T follicular helper cell (primary cell): ENCODE measurements at regions not wholly inside any gene's neighbourhood (a gene's known extent, or its start where the extent isn't known, plus 50 kb on each side); places are given as distances from the start of the nearest gene placed in this dataset.

Experiments used
- DNase-seq: peaks from one replicate; pipeline ENCODE4 v3.0.0-alpha.2; 2020; ENCODE audit warnings: low read depth

DNA sequence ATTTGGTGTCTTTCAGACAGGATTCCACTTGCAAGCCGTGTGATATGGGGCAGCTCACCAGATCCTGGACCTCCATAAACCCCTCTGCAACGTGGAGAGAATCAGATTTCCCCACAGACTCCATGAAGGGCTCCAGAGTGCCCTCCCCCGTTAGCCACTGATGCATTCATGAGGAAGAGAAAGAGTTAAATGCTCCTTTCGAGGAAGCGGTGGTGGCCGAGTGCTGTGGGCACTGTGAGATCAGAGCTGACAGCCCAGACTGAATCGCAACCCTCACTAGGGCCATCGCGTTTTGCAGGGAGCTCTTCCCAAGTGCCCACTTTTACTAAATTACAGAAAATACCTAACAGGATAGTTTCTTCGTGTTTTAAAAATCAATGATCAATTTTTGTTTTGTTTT is 226.3 kb upstream of the ZNF32 start:
- no peak for DNase-seq

DNA sequence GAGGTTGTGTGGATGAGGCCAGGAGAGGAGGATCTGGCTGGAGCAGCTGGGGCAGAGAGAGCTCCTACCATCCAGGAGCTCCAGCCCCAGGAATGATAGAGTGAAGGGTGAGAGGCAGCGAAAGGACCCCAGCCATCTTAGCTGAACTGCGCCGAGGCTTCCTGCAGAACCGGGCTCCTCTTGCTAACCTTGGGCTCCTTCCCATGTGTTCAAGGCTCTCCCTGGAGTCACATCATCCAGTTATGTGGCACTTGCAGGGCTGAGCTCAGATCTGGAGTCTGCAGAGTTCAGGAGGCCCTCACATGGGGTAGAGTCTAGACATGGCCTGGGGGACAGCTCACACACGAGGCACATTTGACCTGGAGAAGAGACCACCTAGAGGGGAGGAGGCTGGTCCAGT is 225.0 kb upstream of the ZNF32 start:
- no peak for DNase-seq

DNA sequence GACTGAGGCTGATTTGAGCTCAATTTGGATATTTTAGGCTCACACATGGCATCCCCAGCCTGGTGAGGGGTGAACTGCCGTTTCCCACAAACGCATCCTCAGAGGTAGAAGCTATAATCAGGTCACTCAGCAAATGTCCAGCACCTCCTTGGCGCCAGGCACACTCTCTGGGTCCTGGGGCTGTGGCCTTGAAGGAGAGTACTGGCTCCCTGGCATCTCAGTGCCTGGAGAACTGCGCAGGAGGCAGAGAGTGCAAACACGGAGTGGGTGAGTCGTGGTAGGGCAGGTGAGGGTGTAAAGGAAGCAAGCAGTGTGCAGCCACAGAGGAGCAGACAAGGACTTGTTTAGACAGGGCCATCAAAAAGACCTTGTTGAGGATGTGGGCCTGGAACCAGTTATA is 224.0 kb upstream of the ZNF32 start:
- no peak for DNase-seq

DNA sequence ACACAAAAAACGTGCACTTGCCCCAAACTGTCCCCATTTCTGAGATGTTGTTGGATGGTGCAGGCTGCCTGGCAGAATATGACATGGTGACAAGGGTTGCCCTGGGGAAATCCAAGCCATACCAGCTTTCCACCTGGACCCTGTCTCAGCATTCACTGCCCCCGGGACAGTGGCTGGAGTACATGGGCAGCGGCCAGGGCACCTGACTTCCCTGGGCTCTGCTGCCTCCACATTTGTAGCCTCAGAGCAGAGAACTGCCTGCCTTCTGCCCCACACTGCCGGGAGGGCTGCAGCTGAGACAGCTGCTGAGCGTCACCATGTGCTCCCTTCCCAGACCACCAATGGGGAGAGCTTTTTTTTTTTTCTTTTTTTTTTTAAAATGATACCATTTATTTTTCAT is 222.9 kb upstream of the ZNF32 start:
- DNase-seq: no peak

DNA sequence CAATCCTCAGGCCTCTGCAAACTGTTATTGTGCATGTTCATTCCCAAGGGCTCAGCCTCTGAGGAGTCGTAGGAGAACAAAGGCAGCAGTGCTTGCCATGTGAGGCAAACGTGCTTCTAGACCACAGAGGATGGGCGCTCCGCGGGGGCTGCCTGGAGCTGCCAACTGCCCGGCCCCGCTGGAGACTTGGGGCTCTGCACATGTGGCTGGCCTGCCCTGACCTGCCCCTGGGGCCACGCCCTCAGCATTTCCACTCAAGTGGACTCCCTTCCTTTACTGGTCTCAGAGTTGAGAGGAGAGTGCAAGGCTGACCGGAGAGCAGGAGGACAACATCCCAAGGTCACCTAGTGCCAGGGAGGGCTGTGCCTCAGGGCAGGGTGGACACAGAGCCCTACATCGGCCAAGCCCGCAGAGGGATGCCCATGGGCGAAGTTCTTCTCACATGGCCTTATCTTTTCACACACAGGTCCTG is 222.3 kb upstream of the ZNF32 start:
- no peak for DNase-seq

DNA sequence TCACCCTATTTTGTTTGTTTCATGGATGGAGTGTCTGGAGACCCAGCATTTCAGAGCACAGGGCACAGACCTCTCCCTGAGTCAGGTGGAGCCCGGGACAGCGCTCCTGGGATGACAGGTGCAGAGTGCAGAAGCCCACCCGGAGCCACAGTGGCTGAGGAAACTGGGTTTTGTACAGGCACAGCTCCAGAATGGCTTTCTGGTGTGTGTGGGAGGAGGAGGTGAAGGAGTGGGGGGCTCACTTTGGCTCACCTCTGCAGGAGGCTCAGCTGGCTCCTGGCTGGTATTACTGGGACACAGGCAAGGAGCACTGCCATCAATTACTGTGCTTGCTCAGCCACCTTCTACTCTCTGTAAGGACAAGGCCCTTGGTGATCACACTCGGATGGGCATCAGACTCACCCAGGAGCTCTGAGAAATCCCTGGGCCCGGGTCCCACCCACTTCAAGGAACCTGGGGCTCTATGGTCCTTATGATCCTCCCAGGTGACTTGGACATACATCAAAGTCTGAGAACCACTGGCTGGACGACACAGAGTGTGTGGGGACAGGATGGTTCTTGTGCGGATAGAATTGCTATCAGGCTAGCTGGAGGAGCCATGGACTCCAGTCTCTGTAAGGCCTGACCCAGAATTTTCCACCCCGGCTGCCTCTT is 221.1 kb upstream of the ZNF32 start:
- no peak for DNase-seq

DNA sequence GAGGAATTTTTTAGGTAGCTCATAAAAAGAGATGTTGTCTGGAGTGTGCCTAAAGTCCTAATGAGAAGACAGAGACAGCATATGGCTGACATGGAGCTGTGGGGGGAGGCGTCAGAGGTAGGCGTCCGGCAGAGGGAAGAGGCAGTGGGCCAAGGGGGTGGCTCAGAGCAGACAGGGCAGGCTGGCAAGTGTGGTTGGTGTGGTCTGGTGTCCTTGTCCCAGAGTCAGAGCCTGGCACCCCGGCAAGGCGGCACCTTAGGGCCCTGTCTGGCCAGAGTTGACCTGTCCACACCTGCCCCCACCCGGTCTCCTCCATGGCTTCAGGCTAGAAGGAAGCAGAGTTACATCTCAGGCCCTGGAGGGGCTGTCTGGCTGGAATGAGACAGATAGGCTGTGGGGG is 220.3 kb upstream of the ZNF32 start:
- no peak for DNase-seq

DNA sequence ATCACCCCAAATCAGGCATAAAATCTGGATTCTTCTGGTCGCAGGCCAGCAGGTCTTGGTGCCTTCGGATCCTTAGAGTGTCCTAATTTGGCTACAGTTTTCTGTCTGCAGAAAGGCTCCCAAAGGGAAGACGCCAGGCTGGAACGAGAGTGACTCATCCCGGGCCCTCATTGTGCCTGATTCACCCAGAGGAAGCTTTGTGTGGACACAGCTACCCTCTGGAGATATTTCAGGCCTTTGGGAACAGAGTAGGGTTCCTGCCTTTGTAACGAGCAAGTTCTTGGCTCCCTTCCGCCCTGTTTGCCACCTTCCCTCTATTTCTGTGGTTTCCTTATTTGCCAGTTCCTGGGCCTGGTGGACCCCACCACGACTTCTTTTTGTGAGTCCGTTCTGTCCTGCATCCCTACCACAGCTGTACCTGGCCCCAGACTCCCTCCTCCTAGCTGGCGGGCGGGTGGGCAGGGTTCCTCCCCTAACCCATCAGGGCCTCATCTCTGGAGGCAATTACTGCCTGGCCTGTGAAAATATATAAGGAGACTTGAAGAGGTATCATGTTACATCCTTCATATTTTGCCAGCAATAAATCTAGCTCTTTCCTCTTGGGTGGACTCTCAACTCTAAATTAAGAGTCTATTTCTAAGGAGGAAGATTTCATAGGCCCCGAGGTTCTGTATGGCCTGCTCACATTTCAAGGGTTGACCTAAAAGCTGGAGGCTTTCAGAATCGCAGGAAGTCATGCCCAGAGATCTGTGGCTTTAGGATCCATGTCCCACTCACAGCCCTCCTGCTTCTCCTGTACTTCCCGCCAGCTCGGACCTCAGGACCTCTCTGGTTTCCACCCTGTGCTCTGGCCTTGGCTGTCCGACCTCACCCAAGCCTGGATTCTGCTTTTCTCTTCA is 219.2 kb upstream of the ZNF32 start:
- DNase-seq: no peak

DNA sequence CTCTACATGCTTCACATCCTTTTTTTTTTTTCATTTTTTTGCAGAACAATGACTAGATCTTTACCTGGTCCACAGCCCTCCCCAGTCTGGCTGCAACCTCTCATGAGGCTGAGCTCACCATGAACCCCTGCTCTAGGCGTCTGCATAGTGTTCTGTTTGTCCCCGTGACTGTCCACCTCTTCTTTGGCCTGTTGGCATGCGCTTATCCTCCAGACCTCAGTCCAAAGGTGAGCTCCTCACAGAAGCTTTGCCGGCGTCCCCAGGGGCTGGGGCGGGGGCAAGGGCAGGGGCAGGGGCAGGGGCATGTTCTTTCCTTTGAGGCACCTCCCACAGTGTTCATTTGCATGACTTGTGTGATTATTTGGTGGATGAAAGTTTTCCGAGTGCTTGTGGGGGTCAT is 218.4 kb upstream of the ZNF32 start:
- no peak for DNase-seq

DNA sequence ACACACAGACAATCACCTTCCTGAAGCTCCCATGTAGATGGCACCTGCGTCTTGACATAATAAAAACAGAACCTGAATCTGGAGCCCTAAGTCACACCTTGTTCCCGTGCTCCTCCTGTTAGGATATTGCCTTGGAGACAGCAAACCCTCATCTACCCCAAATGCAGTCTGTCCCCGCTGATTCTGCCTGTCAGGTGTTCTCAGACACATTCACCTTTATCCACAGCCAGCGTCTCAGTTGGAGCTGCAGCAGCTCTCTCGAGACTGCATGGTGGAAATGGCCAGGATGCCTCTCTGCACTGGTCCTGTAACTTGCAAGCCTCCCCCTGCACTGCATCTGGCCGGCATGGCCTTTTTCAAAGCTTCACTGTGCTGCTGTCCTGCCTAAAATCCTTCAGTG is 218.0 kb upstream of the ZNF32 start:
- DNase-seq: no peak

DNA sequence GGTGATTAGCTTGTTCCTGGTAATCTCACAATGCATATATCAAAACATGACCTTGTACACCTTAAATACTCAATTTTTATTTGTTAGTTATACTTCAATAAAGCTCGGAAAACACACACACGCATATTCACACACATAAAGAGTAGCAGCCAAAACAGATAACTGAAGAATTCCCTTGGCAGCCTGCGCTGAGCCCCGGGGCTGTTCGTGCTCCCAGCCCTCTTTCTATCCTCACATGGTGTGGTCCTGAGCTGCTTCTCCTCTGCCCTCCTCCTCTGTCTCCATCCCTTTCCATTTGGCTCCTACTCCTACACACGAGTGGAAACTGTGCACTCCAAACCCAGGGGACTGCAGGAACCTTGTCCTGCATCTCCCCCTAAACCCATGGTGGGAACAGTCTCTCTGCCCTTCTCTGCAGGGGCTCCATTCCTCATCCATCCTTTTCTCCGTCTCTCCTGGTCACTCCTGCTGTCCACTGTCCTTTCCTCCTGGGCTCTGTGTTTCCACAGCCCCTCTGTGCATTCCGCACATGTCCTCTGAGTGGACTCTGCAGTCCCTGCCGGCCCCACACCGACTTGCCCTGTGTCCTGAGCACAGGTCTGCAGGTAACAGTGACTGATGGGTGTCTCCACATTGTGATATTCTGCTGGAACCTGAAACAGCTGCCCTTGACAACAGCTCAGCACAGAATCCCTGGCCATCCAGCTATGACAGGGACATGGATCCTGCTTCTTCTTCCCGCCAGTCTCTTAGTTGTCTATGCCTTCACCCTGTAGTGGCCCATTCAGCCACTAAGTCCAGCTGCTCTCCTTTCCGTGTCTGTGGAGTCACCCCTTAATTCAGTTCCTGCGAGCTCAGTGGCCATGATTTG is 216.8 kb upstream of the ZNF32 start:
- no peak for DNase-seq

DNA sequence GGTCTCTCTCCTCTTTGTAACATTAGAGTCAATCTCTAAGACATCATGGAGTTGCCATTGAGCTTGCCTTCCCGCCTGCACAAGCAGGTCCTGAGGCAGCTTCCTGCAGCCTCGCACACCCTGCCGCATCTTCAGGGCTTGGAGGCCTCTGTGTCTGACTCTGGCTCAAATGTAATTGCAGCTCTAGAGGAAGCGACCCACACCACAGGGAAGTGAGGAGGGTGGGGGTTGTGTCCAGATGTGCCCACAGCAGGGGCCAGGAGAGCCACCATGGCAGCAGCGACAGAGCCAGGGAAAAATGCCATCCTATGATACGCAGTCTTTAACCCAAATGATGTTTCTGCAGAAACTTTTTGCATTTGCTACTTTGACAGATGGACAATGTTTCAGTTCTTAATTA is 216.0 kb upstream of the ZNF32 start:
- DNase-seq: no peak

DNA sequence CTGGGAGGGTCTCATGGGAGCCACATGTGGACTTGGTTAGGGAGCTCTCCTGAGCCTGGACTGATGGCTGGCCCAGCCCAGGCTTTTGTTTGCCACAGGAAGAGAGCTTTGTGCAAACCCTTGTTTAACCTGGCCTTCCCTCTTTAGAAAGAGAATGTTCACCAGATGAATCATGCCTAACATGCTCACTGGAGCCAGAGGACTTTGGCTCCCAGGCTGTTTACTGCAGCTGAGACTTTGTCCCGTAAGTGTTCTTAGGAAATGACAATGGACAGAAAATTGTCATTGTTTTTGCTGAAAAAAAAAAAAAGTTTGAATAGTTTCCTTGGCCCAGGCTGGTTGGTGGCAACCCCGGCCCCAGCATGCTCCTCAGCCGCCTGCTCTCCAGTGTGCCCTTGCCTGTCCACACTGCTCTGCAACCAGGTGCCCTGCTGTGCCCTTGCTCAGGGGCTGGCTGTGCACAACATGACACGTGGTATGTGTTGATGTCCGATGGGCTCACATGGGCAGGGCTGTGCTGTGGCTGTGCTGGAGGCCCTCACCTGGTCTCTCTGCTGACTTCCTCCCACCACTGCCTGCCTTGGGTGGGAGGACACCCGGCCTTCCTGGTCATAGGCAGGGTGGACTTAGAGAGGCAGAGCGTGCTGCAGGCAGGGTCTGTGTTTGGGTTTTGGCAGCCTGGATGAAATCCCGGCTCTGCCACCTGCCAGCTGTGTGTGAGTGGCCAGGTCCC is 215.3 kb upstream of the ZNF32 start:
- DNase-seq: no peak

DNA sequence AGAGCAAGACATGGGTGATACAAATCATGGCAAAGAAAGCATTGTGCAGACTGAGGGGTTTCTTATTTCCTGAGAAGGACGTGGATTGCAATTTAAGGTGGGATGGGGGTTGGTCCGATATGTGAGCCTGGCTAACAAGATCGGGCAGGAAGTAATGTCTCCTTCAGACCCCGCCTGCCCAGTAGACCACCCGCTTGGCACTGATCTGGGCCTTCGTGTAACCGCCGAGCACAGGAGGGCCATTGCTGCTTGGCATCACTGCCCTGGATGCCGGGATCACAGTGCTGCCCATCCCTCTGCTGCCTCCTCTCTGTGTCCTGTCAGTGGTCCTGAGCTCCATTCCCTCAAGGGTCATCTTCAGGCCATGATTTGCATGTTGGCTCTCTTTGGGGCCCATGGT is 214.6 kb upstream of the ZNF32 start:
- DNase-seq: no peak

DNA sequence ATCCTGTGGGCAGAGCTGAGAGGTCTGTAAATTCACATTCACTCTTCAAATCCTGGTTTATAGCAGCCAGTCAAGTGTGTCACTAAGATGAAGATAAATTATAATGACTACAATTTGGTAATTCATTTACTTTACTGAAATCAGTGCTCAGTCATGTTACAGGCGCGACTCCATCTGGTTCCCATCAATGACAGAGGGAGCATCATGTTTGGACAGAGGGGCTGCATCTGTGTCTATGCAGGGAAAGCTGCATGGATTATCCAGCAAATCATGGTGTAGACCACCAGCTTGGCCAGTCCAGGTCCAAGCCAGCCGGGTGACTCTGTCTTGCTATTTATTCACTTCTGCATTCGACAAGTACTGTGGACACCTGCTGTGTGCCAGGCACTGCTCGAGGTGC is 214.1 kb upstream of the ZNF32 start:
- no peak for DNase-seq

DNA sequence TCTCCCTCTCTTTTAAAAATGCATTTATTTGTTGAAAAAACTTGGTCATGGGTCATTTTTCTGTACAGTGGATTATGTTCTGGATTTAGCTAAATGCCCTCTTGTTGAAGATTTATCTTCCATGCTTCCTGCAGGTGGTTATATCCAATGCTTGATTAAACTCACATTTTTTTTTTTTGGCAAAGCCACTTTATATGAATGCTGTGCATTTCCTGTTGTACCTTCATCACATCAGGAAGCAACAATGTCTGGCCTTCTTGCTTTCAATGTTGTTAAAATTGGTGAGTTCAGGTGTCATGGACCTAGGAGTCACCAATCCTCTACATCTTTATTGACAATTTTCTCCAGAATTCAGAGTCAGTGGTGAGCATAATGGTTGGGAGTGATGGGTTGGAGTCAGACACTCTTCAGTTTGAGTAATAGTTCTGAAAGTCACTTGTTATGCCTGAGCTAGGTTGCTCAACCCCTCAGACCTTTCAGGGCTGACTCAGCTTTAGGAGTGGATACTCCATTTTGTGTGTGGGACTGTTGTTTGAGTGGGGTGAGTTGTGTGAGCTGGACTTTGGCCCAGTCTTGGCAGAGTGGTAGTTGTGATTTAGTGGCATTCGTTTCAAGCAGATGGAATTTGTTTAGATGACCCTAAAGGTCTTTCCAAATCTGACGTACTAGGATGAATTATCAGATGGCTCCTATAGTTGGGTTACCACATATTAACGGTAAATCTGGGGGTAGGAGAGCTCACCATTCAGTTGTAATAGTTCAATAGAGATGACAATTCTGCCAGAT is 213.5 kb upstream of the ZNF32 start:
- DNase-seq: no peak

DNA sequence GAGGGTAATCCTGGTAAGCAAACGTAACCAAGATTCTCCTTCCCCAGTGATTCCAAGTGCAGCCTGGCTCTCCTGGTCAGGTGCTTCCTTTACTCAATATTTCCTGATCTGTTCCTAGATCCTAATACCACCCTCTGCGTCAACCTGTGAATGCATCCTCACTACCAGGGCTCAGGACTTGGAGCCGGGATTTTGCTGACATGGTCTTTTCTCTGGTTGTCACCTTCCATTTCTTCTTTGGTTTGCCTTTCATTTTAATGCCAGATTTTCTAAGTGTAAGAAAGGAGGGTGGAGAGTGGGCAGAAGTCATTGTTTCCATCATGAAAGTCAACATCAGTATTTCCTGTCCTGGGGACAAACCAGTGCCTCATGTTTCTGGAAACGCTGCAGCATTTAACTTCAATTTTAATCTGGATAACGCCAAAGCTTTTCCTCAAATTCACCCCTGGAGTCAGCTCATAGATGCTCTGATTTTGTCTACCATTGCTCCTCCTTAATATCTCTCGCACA is 210.4 kb upstream of the ZNF32 start:
- no peak for DNase-seq

DNA sequence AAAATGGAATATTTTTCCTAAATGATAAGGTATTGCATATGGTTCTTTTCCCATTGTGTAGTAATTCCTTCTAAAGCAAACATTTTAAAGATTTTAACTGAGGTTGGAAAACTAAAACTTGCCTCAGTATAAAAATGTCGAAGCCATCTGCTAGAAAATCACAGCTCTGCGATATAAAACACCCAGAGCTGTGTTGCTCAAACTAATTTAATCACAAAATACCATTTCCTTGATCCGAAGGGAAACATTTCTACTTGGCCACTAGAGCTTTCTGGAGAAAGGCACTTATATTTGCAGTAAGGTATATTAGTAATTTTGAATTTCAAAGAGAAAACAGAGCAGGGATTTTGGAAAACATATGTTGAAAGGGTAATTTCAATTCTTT is 209.2 kb upstream of the ZNF32 start:
- DNase-seq: no peak

DNA sequence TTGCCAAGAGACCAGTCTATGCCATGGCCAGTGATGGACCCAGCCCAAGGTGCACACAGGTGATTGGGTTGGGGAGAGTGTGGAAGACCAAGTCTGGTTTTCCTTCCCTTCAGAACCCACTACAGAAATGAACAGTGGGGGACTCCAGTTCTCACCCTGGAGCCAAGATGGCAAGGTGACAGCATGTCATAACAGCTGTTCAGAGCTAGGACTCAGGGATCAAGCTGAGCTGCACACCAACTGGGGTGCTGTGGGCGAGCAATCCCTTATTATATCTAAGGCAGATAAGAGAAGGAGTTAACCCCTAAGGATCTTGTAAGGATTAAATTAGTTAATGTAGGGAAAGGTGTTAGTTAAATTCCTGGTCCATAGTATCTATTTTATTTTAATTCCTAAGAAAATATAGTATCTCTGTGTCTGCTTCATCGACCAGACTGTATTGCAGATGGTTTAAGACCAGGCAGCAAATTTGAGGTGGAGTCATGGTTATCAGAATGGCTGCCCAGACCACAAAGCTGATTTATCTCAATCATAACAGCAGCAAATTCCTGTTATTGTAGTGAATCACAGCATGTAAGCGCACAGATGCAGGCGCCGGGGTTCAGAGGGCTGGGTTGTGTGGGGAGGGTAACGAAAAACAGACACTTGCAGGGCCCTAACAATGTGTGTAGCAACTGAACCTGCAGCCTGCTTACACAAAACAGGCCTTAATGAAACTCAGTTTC is 208.7 kb upstream of the ZNF32 start:
- no peak for DNase-seq

DNA sequence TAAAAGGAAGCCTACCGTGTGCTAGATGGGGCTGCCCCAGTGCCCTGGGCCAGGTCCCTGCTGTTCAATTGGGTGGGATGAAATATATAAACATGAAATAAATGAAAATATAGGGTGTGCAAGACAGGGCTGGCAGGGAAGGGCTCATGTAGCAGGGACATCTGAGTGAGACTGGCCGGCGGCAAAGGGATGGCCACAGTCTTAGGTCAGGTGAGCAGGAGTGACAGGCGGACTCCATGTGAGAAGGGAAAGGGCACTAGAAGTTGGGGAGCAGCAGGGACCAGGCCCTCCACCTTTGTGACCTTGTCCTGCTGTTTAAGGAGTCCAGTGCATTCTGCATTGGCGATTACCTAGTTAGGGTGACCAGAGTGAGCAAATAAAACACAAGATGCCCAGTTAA is 207.6 kb upstream of the ZNF32 start:
- DNase-seq: no peak
